WERI-Rb-1 (cell line): ENCODE measurements at regions not wholly inside any gene's neighbourhood (a gene's known extent, or its start where the extent isn't known, plus 50 kb on each side); places are given as distances from the start of the nearest gene placed in this dataset.
"Not testable (repeated sequence)": the region's sequence is repeated elsewhere in the genome, so short reads cannot be mapped to it uniquely, and the experiment has no call there.

ENCODE experiments used
- DNase-seq: peaks from one replicate; pipeline ENCODE4 v3.0.0-alpha.2; 2020
- H3K27ac ChIP-seq: fragments of 250-450 bp; sonication (Bioruptor Pico); 2 replicates; pipeline ENCODE4 v1.5.1; 2020; ENCODE audit warnings: mild to moderate bottlenecking, moderate library complexity
- H3K27me3 ChIP-seq: fragments of 250-450 bp; sonication (Bioruptor Pico); 2 replicates; pipeline ENCODE4 v1.5.1; 2021; ENCODE audit warnings: mild to moderate bottlenecking, low read depth, moderate library complexity; ENCODE audit not compliant: insufficient read depth, severe bottlenecking
- H3K36me3 ChIP-seq: fragments of 250-450 bp; sonication (Bioruptor Pico); 2 replicates; pipeline ENCODE4 v1.5.1; 2020; ENCODE audit warnings: mild to moderate bottlenecking, moderate library complexity
- H3K4me3 ChIP-seq: 2 replicates; pipeline ENCODE4 v1.5.1; 2011; ENCODE audit warnings: low read depth, mild to moderate bottlenecking, control low read depth, low read length
- H3K9me3 ChIP-seq: fragments of 250-450 bp; sonication (Bioruptor Pico); 2 replicates; pipeline ENCODE4 v1.5.1; 2021; ENCODE audit warnings: mild to moderate bottlenecking, moderate library complexity; ENCODE audit not compliant: severe bottlenecking
- TF ChIP-seq, protein P1 (sequence below): IDR thresholded peaks from 2 replicates; pipeline ENCODE4 v1.5.1; 2011; ENCODE audit warnings: low read depth, mild to moderate bottlenecking, control low read depth, inconsistent platforms, low read length

DNA sequence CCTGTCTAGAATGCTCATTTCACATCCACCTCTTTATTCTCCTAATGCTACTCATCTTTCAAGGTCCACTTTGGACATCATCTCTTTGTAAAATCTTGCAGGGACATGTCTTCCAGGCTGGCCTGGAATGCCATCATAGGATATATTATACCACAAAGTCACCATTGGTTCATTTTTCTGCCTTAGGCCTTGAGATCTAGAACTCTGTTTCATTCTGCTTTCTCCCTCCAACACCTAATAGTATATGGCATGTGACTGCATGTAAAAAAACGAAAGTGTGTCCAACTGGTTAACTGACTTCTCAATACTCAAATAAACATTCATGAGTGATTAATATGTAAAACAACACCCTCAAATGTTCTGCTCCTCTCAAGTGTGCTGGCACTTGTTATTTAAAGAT is 84.1 kb downstream of the RGS2 start:
- TF ChIP-seq, protein P1, sequence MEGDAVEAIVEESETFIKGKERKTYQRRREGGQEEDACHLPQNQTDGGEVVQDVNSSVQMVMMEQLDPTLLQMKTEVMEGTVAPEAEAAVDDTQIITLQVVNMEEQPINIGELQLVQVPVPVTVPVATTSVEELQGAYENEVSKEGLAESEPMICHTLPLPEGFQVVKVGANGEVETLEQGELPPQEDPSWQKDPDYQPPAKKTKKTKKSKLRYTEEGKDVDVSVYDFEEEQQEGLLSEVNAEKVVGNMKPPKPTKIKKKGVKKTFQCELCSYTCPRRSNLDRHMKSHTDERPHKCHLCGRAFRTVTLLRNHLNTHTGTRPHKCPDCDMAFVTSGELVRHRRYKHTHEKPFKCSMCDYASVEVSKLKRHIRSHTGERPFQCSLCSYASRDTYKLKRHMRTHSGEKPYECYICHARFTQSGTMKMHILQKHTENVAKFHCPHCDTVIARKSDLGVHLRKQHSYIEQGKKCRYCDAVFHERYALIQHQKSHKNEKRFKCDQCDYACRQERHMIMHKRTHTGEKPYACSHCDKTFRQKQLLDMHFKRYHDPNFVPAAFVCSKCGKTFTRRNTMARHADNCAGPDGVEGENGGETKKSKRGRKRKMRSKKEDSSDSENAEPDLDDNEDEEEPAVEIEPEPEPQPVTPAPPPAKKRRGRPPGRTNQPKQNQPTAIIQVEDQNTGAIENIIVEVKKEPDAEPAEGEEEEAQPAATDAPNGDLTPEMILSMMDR, result no peak
- Histone ChIP-seq H3K9me3 (no peaks in the 10 kb centered on the region), H3K27me3 (no peaks in the 10 kb centered on the region), H3K36me3 (no peaks in the 10 kb centered on the region), H3K27ac (no peak overlapping the region), H3K4me3 (no peak overlapping the region)
- no peak for DNase-seq

DNA sequence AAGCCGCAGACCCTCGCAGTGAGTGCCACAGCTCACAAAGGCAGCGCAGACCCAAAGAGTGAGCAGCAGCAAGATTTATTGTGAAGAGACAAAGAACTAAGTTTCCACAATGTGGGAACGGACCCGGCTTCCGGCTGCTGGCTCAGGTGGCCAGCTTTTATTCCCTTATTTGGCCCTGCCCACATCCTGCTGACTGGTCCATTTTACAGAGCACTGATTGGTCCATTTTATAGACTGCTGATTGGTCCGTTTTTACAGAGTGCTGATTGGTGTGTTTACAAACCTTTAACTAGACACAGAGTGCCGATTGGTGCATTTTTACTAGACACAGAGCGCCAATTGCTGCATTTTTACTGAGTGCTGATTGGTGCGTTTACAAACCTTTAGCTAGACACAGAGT is 86.6 kb downstream of the RGS2 start:
- not testable (repeated sequence) for H3K27me3 ChIP-seq, H3K36me3 ChIP-seq, DNase-seq, H3K9me3 ChIP-seq, H3K4me3 ChIP-seq, H3K27ac ChIP-seq

DNA sequence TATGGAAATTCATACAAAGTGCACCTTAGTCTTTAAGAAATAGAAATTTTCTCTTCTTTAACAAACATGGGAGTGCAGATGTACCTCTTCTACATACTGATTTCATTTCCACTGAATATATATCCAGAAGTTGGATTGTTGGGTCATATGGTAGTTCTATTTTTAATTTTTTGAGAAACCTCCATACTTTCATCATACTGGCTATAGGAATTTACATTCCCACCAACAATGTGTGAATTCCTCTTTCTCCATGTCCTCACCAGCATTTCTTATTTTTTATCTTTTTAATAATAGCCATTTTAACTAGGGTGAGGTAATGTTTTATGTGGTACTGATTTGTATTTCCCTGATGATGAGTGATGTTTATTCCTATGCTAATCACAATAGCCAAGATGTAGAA is 87.5 kb downstream of the RGS2 start:
- Histone ChIP-seq H3K36me3 (no peaks in the 10 kb centered on the region), H3K9me3 (no peaks in the 10 kb centered on the region), H3K27ac (no peak overlapping the region), H3K4me3 (no peak overlapping the region), H3K27me3 (no peaks in the 10 kb centered on the region)
- TF ChIP-seq, protein P1, result no peak
- no peak for DNase-seq

DNA sequence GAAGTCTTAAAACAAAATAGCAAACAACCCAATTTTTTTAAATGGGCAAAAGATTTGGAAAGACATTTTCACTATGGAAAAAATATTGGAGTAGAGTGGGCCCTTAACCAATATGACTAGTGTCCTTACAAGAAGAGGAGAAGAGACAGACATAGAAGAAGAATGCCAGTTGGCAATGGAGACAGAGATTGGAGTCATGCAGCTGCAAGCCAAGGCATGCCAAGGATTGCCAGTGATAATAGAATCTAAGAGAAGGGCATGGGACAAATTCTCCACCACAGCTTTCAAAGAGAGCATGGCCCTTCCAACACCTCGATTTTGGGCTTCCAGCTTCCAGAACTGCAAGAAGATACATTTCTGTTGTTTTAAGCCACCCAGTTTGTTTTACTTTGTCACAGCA is 92.7 kb downstream of the RGS2 start:
- TF ChIP-seq, protein P1, result no peak
- no peak for DNase-seq
- no peaks in the 10 kb centered on the region for H3K9me3 ChIP-seq
- H3K27me3 ChIP-seq, result no peaks in the 10 kb centered on the region
- H3K36me3 ChIP-seq, result no peaks in the 10 kb centered on the region
- H3K4me3 ChIP-seq, result no peak overlapping the region
- no peak overlapping the region for H3K27ac ChIP-seq

DNA sequence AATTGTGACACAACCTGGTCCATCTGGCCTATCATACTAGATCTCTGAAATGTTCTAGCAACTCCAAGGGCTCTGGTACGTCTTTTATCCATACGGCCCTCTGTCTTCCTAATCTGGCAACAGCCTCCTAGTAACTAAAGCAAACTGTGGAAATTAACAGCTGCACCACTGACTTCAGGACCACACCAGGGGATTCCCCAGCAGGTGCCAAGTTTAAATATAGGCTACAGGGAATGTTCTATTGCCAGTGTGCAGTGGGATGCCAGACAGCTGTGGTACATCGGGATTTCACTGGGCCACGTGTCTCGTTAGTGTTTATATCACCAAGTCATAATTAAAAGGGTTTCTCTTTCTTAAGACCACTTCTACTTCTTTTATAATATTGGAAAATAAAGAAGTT is 94.3 kb downstream of the RGS2 start:
- no peak overlapping the region for H3K27ac ChIP-seq
- no peaks in the 10 kb centered on the region for H3K27me3 ChIP-seq
- TF ChIP-seq, protein P1, result no peak
- H3K9me3 ChIP-seq, result no peaks in the 10 kb centered on the region
- H3K4me3 ChIP-seq, result no peak overlapping the region
- no peak for DNase-seq
- H3K36me3 ChIP-seq, result no peaks in the 10 kb centered on the region

DNA sequence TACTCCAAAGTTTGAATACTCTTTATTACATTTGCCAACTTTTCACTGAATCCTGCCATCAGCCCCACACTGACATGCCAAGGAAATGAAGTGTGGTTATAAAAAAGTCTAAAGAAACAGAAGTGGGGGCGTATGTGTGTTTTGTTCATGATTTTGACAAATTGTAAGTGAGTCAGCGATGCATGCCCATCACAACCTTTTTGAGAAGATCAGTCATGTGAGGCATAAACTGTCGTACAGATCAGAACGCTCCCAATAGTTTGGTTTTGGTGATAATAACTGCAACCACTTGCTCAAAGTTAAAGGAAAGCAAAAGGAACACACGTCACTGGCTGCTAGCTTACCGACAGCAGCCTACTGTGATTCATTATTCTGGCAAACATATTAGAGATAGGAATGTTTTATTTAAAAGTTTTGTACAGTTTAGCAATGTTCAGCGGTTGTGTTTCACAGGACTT is 95.6 kb downstream of the RGS2 start:
- no peak overlapping the region for H3K4me3 ChIP-seq

More for the DNA sequence above, 95.6 kb downstream of the RGS2 start:
- Histone ChIP-seq H3K36me3 (no peaks in the 10 kb centered on the region), H3K27ac (no peak overlapping the region), H3K27me3 (no peaks in the 10 kb centered on the region), H3K9me3 (no peaks in the 10 kb centered on the region)
- TF ChIP-seq, protein P1, result no peak
- DNase-seq, result no peak
